ENCODE measurements at regions not wholly inside any gene's neighbourhood (a gene's known extent, or its start where the extent isn't known, plus 50 kb on each side); places are given as distances from the start of the nearest gene placed in this dataset.

DNA sequence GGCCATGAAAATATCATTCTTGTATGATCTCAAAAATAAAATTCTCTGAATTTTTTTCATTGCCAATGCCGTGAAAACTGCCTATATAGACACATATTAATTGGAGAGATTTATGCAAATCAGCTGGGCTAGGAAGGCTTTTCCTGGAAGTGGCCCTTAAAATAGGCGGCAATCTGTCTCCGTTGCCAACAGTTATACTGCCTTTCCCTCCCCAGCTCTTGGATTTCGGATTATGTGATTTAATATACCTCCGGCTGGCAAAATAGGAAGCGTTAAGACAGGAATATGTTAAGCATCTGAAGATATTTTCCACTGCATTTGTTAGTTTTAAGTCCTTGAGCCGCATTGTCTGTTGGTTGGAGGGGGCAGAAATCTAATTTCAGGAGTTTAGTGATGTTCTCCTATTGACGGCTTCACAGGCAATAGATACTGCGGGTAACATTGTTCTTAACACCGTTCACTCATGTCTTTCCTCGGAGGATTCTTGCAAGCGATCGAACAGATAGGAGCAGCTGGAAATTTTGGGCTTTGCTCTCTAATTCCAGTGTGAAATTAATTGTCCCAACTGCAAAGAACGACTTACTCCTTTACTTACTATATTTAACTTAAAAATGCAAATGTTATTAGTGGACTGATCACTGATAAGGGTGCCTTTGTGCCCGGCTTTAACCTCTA is 113.3 kb downstream of the LINC00237 start:
- DNase-seq: no peak

- no peak for DNase-seq
These were observed 113.9 kb downstream of the LINC00237 start for GRCh38 chr20:20992277-20992676.

DNA sequence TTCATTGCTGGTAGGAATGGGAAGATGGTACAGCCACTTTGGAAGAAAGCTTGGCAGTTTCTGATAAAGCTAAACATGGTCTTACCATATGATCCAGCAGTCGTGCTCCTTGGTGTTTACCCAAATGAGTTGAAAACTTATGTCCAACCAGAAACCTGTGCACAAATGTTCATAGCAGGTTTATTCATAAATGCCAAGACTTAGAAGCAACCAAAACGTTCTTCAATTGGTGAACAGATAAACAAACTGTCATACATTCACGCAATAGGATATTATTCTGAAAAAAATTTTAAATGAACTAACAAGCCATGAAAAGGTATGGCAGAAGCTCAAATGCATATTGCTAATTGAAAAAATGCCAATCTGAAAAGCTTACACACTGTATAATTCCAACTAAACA is 117.1 kb downstream of the LINC00237 start:
- DNase-seq: no peak

GRCh38 chr20:20979934-20980333 is 126.2 kb downstream of the LINC00237 start:
- no peak for DNase-seq

- DNase-seq: no peak
These were observed 128.4 kb downstream of the LINC00237 start for GRCh38 chr20:20977786-20978185.

DNA sequence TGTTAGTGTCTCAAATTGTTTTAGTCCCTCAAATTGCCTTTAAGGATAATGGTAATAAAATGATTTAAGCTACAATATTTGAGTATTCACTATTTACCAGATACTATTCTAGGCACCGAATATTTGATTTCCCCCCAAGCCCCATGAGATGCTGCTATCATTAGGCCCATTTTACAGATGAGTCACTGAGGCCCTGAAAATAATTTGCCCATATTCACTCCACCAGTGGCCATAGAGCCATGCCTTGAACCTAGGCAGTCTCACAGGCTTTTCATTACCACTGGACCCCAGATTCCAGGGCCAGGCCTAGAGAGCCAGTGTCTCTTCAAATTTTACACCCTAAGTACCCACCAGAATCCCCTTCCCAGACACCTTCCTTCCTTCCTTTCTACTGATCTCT is 133.7 kb downstream of the LINC00237 start:
- no peak for DNase-seq

DNA sequence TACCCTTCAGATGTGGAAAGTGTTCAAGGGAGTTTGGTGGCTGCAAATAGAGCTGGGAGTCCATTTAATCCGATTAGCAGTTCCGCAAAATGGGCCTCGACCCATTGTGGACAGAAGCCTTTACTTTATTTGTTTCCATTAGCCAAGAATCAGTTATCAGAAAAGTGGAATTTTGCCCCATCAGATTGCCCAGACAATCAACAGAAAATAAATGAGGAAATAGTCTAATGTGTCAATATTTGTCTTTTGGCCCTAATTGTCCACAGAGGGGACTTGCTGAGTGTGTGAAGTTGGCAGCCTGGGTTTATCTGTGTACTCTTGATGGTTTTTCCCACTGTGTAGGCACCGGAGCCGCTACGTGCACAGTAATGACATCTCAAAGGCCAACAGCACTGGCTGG is 134.3 kb downstream of the LINC00237 start:
- no peak for DNase-seq

DNA sequence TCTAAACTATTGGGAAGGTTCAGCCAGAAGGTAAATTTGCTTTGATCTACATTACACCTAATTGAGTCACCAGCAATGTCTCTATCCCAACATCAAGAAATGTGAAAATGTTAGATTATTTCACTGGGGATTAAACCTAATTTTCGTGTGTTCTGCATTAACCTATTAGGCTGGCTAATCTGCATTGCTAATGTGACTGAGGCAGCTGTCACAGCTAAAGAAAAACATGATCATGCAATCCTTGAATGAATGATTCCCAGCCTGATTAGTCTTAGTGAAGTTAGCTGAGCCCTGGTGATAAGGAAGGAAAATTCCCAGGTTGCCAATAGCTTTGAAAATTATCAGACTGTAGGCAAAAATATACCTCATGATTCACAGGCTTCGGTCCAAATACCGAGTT is 135.3 kb downstream of the LINC00237 start:
- no peak for DNase-seq

GRCh38 chr20:20969701-20970280 is 136.4 kb downstream of the LINC00237 start:
- DNase-seq: no peak

GRCh38 chr20:20967564-20968184 is 138.5 kb downstream of the LINC00237 start:
- no peak for DNase-seq

GRCh38 chr20:20966171-20966570 is 140.0 kb downstream of the LINC00237 start:
- no peak for DNase-seq

GRCh38 chr20:20959031-20959755 is 147.0 kb downstream of the LINC00237 start:
- no peak for DNase-seq

GRCh38 chr20:20956513-20956931 is 149.6 kb downstream of the LINC00237 start:
- DNase-seq: no peak

GRCh38 chr20:20955892-20956291 is 150.3 kb downstream of the LINC00237 start:
- DNase-seq: no peak

DNA sequence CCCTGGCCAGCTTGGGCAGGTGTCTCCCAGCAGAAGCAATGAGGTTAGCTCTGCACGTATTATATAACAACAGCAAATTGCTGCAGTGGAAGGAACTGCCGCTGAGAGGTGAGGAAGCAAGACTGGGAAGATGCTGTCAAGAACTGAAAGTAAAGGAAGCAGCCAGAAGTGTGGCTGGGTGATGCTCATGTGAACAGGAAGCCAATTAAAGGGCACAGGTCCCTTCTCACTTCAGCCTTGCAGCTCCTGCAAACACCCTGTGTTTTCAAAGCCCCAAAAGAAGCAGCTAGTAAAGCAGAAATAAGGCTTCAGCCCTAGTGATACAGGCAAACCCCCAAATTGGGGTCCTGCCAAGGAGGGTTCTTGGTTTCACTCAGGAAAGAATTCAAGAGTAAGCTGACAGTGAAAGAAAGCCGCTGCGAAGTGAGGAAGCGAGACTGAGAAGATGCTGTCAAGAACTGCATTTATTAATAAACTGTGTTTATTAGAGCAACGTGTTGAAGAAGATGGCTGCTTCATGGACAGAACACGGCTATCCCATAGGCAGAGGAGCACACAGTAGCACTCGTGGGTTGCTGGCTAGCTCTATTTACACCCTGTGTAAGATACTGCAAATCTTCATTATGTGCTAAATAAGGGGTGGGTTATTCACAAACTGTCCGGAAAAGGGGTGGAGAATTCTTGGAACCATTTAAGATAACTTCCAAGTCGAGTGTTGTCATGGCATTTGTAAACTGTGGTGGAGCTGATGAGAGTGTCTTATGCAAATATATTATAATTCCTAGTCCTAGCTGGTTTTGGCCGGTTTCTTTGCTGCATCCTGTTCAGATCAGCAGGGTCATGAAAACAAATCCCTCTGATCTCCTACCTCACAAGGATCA is 152.2 kb downstream of the LINC00237 start:
- DNase-seq: no peak

DNA sequence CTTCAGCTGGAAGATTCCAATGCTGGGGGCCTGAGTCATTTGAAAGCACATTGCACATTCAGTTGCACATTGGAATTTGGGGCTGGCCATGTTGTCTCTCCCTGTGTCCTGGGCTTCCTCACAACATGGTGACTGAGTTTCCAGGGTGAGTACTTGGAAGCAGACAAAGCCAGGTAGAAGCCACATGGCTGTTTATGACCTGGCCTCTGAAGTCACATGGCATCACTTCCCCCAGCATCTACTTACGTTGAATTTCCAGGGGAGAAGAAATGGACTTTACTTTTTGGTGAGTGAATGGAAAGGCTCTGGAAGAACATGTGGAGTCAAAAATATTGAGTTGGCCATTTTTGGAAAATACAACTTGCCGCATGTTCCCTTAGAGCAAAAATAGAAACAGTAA is 155.5 kb downstream of the LINC00237 start:
- no peak for DNase-seq

- no peak for DNase-seq
These were observed 159.9 kb downstream of the LINC00237 start for GRCh38 chr20:20946122-20946759.

- no peak for DNase-seq
These were observed 164.7 kb downstream of the LINC00237 start for GRCh38 chr20:20941468-20941889.

DNA sequence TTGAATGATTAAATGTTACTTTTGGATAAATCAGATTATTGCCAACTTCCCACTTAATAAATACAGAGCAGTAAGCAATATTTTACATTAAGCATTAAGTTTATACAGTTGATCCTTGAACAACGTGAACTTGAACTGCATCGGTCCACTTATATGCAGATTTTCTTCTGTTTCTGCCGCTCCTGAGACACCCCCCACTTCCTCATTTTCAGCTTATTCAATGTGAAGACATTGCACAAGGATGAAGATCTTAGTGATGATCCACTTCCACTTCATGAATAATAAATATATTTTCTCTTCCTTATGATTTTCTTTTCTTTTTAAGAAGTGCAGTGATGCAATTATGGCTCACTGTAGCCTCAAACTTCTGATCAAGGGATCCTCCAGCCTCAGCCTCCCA is 167.2 kb downstream of the LINC00237 start:
- no peak for DNase-seq

DNA sequence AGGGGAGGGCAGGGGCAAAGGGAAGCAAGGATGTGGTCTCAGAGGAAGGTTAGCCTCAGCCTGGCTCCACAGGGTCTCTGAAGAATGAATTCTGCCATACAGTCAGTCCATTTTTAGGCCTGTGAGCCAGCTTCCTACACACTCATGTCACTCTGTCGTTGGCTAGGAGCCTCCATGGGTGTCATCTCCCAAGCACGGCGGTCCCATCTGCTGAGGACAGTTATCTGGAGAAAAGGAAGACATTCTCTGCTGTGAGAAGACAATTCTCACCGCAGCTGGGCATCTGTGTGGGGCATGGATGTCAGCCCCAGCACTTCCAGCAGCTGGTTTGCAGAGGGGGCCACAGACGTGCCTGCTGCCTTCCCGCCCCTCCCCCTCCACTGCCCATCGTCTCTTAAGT is 167.6 kb downstream of the LINC00237 start:
- DNase-seq: no peak

DNA sequence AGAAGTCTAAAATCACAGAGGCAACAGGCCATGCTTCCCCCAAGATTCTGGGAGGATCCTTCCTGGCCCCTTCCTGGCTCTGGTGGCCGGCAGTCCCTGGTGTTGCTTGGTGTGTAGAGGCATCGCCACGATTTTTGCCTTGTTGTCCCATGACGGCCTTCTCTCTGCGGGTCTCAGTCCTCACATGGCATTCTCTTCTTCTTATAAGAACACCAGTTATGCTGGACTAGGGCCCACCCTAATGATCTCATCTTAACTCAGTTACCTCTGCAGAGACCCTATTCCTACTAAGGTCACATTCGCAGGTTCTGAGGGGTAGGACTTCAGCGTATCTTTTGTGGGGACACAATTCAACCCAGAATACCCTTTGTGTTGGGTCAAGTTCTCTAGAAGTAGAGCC is 168.0 kb downstream of the LINC00237 start:
- no peak for DNase-seq
